Tibial artery (tissue), 4 donors: ENCODE measurements at regions not wholly inside any gene's neighbourhood (a gene's known extent, or its start where the extent isn't known, plus 50 kb on each side); places are given as distances from the start of the nearest gene placed in this dataset.

ENCODE experiments used
- DNase-seq, 2 donors: peaks; one replicate each; pipeline ENCODE4 v3.0.0-alpha.2; 2019
- H3K27ac ChIP-seq, 2 donors: fragments of 200-600 bp; sonication (generic) in 1 of 2; 1 replicate in 1 of 2; 2 replicates in 1 of 2; pipeline ENCODE4 v1.5.1; 2018 to 2019; ENCODE audit warnings: mild to moderate bottlenecking in 1 of 2
- H3K27me3 ChIP-seq, 2 donors: fragments of 200-600 bp; sonication (generic) in 1 of 2; one replicate each; pipeline versions ENCODE4 v1.5.1 to v1.6.0; 2016 to 2019
- H3K36me3 ChIP-seq, 3 donors: fragments of 200-600 bp; sonication (generic) in 2 of 3; one replicate each; pipeline ENCODE4 v1.5.1; 2016 to 2019; ENCODE audit warnings: mild to moderate bottlenecking in 2 of 3
- H3K4me1 ChIP-seq, 4 donors: fragments of 200-600 bp; sonication (generic) in 2 of 4; 1 replicate in 3 of 4; 2 replicates in 1 of 4; pipeline ENCODE4 v1.5.1; 2016 to 2019
- H3K4me3 ChIP-seq, 2 donors: fragments of 200-600 bp; sonication (generic) in 1 of 2; 1 replicate in 1 of 2; 2 replicates in 1 of 2; pipeline ENCODE4 v1.5.1; 2018 to 2019; ENCODE audit warnings: mild to moderate bottlenecking in 2 of 2
- H3K9me3 ChIP-seq, 3 donors: fragments of 200-600 bp; sonication (generic) in 1 of 3; one replicate each; pipeline ENCODE4 v1.5.1; 2016 to 2019
- intact Hi-C: fragments of 100-400 bp; cut with DNase I; formaldehyde crosslinking; loops from one replicate; pipeline ENCODE4 v1.15.0; 2023; ENCODE audit warnings: low total_unique reads
- TF ChIP-seq, protein P1 (sequence below), 2 experiments: fragments of 200-600 bp in 1 of 2; fragments of 450-650 bp in 1 of 2; IDR thresholded peaks; one replicate each; pipeline ENCODE4 v1.5.1; 2017 to 2019; ENCODE audit warnings: antibody characterized with exemption in 2 of 2, mild to moderate bottlenecking in 1 of 2, moderate library complexity in 1 of 2

DNA sequence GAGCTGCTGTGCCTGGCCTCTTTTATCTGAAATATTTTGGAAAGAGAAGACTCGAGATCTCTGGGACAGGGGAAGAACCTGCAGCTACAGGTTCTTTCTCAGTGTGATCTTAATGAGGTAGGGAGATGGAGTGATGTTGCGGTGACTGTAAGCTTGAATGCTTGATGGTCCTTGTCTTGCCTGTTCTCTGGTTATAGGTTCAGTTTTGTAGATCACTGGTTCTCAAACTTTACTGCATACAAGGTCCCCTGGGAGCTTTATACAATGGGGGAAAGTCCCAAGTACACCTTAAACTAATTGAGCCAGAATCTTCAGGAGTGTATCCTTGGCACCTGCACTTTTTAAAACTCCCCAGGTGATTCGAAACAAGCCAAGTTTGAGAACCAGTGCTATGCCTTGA lies 136.7 kb upstream of the CXCR4 start:
- no peaks in the 10 kb centered on the region for H3K4me1 ChIP-seq
- no peaks in the 10 kb centered on the region for H3K9me3 ChIP-seq
- intact Hi-C loops, result no loop called here
- H3K27me3 ChIP-seq, result no peaks in the 10 kb centered on the region
- no peak overlapping the region for H3K4me3 ChIP-seq
- no peak for DNase-seq
- TF ChIP-seq, protein P1, sequence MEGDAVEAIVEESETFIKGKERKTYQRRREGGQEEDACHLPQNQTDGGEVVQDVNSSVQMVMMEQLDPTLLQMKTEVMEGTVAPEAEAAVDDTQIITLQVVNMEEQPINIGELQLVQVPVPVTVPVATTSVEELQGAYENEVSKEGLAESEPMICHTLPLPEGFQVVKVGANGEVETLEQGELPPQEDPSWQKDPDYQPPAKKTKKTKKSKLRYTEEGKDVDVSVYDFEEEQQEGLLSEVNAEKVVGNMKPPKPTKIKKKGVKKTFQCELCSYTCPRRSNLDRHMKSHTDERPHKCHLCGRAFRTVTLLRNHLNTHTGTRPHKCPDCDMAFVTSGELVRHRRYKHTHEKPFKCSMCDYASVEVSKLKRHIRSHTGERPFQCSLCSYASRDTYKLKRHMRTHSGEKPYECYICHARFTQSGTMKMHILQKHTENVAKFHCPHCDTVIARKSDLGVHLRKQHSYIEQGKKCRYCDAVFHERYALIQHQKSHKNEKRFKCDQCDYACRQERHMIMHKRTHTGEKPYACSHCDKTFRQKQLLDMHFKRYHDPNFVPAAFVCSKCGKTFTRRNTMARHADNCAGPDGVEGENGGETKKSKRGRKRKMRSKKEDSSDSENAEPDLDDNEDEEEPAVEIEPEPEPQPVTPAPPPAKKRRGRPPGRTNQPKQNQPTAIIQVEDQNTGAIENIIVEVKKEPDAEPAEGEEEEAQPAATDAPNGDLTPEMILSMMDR (IDR thresholded peaks at IDR 0.05), result no peak
- no peak overlapping the region for H3K27ac ChIP-seq
- no peaks in the 10 kb centered on the region for H3K36me3 ChIP-seq

GRCh38 chr2:136253288-136254004 lies 135.5 kb upstream of the CXCR4 start:
- H3K36me3 ChIP-seq, result no peaks in the 10 kb centered on the region
- TF ChIP-seq, protein P1 (IDR thresholded peaks at IDR 0.05), result no peak
- intact Hi-C loops, result no loop called here
- H3K27me3 ChIP-seq, result no peaks in the 10 kb centered on the region
- H3K9me3 ChIP-seq, result no peaks in the 10 kb centered on the region
- no peak overlapping the region for H3K4me3 ChIP-seq
- DNase-seq, result peak; percentile 55 to 72
- H3K27ac ChIP-seq, result no peak overlapping the region
- H3K4me1 ChIP-seq, result no peaks in the 10 kb centered on the region

DNA sequence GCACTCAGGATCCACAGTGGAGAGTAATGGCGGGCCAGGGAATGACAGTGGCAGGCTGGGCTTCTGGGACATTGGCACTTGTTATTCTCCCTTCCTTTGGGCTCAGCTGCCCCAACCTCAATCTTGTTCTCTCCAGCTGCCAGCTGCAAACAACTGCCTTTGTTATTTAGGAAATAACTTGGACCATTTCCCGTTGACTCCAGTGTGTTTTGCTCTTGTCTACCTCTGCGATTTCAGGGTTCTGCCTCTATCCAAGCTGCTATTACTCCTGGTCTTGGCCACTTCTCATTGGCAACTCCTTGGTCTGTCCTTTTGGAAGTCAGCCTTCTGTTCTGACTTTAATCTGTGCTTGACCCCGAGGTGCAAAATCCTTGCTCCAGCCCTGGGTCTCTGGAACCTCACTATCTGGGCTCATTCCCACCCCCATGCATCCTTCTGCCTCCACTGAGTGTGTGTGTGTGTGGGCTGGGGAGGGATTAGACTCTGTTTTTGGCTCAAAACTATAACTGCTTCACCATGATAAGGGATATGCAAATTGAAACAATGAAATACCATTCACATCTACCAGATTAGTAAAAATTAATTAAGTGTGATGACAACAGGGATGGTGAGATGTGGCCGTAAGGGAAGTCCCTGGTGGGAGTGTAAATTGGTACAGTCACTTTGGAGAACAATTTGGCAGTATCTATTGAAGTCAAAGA lies 134.1 kb upstream of the CXCR4 start:
- Histone ChIP-seq H3K27ac (no peak overlapping the region), H3K27me3 (no peaks in the 10 kb centered on the region), H3K36me3 (no peaks in the 10 kb centered on the region), H3K9me3 (no peaks in the 10 kb centered on the region), H3K4me1 (no peaks in the 10 kb centered on the region), H3K4me3 (no peak overlapping the region)
- TF ChIP-seq, protein P1 (IDR thresholded peaks at IDR 0.05), result no peak
- no peak for DNase-seq
- intact Hi-C loops, result no loop called here

GRCh38 chr2:136251197-136251884 lies 133.4 kb upstream of the CXCR4 start:
- Histone ChIP-seq H3K4me1 (peaks cover 0 to 2% (median 0%) of the 10 kb centered on the region in 4 donors), H3K27ac (no peak overlapping the region), H3K27me3 (no peaks in the 10 kb centered on the region), H3K4me3 (no peak overlapping the region), H3K9me3 (no peaks in the 10 kb centered on the region), H3K36me3 (no peaks in the 10 kb centered on the region)
- intact Hi-C loops, result no loop called here
- TF ChIP-seq, protein P1 (IDR thresholded peaks at IDR 0.05), result no peak
- no peak for DNase-seq

GRCh38 chr2:136250131-136250530 lies 132.2 kb upstream of the CXCR4 start:
- Histone ChIP-seq H3K4me1 (peaks cover 0 to 8% (median 3%) of the 10 kb centered on the region in 4 donors), H3K4me3 (no peak overlapping the region), H3K27me3 (no peaks in the 10 kb centered on the region), H3K27ac (no peak overlapping the region), H3K9me3 (no peaks in the 10 kb centered on the region), H3K36me3 (no peaks in the 10 kb centered on the region)
- no peak for DNase-seq
- TF ChIP-seq, protein P1 (IDR thresholded peaks at IDR 0.05), result no peak
- intact Hi-C loops, result no loop called here
